NCI-H1417 (cell line): ENCODE measurements at regions not wholly inside any gene's neighbourhood (a gene's known extent, or its start where the extent isn't known, plus 50 kb on each side); places are given as distances from the start of the nearest gene placed in this dataset.

Experiments used
- DNase-seq, 3 experiments: peaks; one replicate each; lab custom pipeline; 2025; lab: John Stamatoyannopoulos, UW

DNA sequence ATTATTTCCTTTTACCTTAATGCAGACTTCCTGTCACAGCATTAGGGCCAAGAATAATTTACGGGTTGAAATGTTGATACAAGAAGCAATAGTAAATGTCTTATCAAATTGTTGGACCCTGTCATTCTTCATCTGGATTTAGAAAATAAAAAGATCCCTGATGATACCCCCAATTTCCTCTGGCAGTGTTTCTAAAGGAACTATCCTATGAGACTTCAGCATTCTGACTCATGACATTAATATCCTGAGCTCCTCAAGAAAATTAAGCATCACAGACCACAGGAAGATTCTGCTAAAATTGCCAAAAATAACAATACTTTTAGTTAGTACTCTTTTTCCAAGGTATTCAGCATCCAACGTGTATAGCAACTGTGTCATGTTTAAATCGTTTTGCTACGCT lies 490.5 kb upstream of the ANKRD30A start:
- no peak for DNase-seq

DNA sequence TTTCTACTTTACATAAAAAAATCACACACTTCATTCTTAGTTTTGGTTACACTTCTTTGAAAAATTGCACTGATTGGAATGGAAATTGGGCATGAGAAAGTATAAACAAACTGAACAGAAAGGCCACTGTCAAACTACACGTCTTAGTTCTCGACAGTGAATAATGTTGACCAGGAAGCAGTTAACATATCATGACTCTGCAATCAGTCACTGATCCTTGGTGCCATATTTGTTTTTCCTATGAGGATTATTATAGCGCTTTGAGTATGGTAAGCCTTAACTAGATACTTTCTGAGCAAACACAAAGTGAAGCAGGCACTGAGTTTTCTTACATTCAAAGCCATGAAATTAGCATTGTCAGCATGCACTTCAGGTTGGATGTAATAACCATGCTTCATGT lies 495.1 kb upstream of the ANKRD30A start:
- no peak for DNase-seq

DNA sequence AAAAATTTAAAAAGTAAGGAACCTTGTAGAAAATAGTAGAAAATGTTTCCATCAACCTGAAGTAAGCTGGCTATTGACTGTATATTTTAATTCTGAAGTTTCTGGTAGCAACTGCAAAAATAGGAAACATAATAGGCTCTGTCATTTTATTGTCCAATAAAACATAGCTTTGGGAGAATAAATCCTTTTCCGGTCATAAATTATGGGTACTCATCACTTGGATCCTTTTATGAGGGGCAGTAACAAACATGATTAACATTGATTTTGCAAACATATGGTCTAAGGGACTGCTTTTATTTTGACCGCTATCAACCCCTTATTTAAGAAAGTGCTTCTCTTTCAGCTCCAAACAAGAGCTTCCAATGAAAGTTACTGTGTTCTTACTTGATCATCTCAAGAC lies 495.9 kb upstream of the ANKRD30A start:
- no peak for DNase-seq

DNA sequence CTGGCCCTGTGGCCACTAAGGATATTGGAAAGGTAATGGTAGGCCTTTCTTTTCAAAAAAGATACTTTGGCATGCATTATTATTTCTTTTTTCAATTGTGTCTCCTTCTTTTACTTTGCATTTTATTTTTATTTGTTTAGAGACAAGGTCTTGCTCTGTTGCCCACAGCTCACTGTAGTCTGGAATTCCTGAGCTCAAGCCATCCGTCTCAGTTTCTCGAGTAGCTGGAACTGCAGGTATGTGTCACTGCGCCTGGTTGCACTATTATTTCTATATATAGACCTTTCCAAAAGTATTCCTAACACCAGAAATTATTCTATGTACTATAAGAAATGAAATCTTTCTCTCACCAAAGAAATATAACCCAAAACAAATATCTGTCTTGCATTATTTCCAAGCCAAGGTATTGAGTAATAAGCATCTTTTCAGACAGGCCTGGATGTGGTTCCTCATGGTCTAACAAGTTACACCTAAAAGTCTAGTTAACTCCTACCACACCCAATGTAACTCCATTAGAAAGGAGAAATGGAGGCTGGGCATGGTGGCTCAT lies 500.8 kb upstream of the ANKRD30A start:
- DNase-seq, result no peak

DNA sequence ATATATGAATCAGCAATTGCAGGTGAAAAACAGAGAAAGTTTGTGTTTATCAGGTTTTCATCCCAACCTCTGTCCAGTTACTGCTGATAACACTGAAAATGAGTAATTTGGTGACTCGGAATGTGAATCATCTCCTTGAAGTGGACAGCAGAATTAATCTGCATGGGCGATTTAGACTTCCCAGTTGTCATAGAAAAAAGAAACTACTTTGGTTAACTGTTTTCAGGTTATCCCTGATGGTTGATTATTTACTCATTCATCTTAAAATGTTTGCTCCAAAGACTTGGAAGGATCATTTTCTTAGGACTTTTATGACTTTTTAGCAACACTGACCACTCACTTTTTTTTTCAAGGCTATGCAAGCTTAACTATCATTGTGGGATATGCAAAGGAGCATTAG lies 504.1 kb upstream of the ANKRD30A start:
- no peak for DNase-seq

DNA sequence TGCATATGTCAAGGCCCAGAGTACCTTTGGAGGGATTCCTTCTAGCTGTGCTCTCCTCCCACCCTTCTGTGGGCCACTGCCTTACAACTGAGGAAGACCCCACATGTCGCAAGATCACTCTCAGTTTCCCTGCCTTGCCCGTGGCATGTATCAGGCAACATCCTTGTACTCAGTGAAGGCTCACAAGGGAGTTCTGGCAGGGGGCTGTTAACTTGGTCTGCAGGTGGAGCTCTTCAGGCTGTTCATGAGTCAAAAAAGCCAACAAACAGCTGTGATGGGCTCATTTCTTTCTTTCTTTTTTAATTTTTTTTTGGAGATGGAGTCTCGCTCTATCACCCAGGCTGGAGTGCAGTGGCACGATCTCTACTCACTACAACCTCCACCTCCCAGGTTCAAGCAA lies 513.0 kb upstream of the ANKRD30A start:
- DNase-seq, result no peak

DNA sequence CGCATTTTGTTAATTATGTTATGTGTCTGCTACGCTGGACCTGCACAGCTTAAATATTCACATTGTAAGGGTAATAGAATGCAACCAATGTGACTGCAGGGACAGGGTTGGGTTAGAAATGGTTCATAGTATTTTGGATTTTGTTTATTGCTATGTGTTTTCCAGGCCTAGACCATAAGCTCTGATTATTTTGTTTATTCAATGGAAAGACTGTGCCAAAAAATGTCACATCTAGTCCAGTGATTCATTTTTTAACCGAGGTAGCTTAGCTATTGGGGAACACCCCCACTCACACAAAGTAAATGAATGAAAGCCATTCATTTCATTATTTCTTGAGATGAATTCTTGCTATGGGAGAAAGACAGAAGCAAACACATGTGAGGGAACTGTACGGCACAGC lies 516.5 kb upstream of the ANKRD30A start:
- DNase-seq, result no peak

DNA sequence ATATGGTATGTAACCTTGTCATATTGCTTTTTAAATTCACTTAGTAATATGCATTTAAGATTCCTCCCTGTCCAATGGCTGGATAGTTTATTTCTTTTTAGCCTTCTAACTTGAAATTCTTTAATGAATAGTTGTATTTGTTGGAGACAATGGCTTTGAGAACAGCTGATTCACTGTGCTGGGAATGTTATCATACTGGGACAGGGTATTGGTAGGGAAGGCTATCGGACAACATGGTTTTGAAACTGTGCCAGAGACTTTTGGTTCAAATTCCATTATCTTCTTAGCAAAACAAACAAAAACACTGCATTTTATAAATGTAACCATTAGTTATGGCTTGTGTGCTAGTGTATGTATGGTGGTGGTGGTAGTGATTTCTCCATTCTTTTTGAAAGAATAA lies 517.1 kb upstream of the ANKRD30A start:
- no peak for DNase-seq

DNA sequence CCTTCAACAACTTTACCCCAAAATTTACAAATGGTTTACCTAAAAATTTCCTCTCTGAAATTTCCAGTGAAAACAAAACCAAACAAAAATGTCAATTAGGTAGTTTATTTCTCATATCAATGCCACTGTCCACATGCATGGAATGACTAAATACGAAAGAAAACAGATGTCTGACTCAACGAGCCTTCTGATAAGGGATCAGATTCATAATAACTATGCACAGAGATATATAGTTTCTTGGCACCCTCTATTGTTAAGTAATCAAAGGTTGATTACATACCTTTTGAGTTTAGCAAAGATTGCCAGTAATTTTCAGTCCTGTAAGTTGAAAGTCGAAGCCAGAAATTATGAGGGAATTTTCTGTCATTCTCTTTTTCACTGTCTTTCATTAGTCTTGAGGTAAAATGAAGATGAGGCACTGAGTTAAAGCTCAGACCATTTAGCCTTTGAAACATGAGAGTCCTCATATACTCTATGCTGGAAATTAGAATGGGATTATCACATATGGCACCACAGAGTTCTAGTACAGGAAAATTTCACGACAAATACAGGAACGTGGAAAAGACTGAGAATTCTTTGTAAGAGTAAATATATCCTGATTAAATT lies 519.1 kb upstream of the ANKRD30A start:
- DNase-seq, result no peak

DNA sequence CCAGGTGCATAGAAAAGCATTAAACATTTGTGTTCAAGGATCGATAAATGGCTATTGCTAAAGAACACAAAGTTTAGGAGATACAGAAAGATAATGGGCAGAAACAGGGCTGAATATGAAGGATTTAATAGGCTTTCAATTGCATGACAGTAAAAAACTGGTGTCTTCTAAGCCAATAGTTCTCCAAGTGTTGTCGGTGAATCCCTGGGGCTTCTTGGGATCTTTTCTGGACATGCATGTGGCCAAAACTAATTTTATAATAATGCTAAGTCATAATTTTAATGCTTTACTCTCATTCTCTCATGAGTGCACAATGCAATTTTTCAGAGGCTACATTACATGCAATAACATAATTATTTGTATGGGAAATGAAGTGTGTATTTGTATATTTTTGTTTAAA lies 521.1 kb upstream of the ANKRD30A start:
- no peak for DNase-seq

DNA sequence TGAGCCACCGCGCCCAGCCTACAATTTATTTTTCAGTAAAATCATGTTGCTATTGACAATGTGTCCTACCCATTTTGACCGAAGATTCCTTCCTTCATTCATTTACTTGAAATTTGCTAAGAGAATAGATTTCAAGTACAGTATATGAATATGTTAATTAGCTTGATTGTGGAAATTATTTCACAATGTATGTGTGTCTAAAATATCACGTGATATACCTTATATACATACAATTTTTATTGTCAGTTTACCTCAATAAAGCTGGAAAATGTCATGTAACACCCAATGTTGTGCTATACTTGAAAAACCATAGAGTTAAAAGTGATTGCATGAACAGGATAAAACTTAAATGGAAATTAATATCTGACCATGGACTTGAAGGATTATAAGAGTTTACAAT lies 521.7 kb upstream of the ANKRD30A start:
- DNase-seq, result no peak

DNA sequence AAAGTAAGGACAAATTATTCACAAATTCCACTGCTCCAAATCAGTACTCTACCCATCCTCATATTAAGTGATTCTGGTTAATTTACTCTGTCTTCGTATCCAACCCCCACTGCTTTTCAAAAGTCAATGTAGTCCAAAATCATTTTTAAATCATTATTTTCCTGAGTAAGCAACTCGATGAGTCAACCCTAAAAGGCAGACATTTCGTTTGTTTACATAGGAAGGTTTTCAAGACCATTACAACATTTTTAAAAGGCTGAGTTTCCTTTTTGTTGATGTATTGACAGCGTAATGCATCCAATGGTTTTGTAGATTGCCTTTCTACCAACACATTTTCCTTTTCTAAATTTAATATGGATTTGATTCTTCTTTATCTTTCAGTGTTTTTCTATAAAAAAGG lies 523.0 kb upstream of the ANKRD30A start:
- DNase-seq, result no peak

DNA sequence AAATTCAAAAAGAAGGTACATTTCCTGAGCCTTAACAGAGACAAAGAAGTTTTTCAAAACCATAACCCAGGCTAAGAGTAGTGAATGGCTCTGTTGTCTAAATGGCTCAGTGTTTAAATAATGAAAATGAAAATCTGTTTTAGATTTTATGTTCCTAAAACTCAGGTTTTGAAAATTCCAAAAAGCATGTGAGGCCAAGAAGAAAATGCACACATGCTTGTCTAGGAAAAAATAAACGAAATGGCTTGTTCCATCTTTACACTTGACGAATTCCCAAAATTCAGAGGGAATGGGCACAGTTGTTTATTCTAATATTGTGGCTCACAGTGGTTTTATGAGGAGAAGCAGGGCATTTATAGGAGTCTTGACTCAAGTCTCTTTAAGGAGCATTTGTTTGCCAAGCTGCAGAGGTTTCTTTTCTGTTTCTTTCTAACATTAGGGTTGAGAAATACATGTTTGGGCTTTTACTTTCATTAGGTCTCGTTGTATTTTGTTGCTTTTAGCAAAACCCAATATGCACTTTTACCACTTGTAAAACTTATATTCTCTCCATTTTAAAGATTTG lies 527.6 kb upstream of the ANKRD30A start:
- DNase-seq, result no peak

DNA sequence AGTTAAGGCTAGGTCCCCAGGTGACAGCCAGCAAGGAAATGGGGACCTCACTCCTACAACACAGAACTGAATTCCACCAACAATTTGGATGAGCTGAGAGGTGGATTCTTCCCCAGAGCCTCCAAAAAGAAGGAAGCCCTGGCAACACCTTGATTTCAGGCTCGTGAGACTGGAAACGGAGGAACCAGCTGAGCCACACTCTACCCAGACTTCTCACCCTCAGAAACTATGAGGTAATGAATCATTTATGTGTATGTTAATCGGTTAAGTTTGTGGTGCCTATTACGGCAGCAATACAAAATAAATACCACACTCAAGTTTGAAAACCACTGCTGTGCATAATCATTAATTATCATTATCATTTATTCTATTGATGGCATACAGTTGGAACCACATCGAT lies 532.4 kb upstream of the ANKRD30A start:
- DNase-seq, result no peak

DNA sequence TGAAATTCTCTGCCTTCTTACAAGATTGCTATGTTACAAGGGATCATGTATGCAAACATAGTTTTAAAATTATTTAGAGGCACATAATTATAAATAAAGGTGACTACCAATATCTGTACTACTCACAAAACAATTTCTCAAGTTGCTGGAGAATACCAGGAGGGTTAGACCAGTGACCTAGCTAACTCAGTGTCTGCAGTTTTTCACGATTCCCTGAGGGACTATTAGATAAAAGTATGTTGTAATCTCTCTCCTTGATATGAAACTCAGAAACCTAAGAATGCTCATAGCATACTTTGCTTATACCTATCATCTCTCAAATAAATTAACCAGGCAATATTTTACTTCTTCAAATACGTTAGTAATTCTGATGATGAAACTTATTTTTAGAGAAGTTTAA lies 534.0 kb upstream of the ANKRD30A start:
- DNase-seq, result no peak

DNA sequence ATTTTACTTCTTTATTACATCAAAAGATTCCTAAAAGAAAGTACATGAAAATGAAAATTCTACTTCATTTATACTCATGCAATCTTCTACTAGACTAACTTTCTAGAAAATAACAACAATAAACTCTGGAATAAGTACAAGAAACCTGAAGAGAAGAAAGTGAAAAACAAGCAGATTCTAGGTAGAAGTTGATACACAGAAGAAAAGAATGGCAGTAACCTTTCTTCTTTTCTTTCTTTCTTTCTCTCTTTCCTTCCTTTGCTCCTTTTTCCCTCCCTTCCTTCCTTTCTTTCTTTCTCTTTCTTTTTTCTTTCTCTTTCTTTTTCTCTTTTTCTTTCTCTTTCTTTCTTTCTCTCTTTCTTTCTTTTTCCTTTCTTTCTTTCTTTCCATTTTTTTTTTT lies 541.7 kb upstream of the ANKRD30A start:
- no peak for DNase-seq

DNA sequence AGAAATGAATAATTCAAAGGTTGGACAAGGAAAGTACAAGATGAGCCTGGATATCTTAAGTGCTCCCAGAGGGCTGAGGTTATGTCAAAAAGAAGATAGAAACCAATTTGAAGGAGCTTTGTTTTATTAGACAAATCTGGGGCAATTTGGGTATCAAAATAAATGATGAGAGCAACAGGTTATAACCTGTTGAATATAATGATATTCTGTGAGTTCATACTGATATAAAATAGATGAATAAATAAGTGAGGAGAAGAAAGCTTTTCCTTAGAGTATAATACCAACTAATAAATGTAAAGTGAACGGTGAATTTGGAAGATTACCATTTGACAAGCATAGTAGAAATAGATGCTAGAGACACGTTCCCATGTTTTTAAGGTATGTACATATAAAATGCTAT lies 544.2 kb upstream of the ANKRD30A start:
- no peak for DNase-seq

DNA sequence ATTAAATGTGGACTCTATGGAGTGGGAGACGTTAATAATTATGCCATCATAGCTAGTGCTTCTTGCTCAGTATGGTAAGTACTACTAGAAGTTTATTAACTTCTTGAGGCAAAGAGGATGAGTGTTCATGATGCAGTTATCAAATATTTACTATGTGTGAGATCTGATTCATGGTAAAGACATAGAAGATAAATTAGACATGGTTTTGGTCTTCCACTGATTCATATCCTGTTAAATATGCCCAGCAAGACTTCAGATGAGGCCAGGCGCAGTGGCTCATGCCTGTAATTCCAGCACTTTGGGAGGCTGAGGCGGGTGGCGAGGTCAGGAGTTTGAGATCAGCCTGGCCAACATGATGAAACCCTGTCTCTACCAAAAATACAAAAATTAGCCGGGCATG lies 547.1 kb upstream of the ANKRD30A start:
- no peak for DNase-seq

DNA sequence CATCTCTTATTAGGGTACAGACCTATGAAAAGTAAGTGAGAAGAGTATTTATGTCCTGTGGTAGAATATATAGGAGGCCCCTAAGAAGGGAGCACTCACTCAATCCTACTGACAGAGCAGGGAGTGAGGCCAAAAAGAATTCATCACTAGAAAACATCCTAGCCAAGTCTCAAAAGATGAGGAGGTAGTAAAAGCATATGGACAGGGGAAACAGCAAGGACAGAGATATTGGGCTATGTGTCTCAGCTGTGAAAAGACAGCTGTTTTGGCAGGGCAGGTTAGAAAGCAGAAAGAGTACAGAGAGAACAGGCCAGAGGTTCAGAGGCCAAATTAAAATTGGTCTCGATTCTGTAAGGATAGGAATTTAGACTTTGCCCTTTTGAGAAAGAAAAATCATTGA lies 548.3 kb upstream of the ANKRD30A start:
- no peak for DNase-seq

DNA sequence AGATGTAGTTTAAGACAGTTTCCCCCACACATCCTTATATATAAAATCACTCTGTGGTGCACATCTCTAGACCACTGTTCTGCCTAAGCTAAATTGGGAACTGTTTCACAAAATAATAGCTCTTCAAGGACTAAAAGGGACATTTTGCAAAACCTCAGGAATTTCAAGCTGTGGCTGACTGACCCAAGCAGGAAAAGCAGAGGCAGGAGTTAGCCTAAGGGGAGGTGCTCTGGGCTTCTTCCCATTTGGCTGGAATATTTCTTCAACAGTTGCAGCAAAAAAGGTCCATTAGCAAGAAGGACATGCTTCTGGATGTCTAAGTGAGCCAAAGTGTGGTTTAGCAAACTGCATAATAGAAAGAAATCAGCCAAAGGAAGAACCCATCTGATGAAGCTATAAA lies 551.2 kb upstream of the ANKRD30A start:
- DNase-seq, result no peak

DNA sequence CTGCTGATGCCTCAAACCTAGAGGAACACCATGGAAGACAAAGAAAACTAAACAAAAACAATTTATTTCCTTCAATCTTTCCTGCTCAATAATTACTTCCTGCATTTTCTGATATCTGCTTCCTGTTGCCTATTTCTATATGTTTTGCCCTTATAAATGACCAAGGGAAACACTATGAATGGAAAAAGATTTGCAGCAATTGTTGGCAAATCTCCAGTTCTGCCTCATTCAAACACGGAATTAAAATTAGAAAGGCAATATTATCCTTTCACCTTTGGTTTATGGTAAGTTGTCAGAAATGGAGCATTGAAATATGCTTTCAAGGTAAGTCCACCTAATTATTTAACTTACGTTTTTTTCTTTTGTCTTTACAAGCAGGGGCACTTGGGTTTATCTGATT lies 552.2 kb upstream of the ANKRD30A start:
- no peak for DNase-seq

DNA sequence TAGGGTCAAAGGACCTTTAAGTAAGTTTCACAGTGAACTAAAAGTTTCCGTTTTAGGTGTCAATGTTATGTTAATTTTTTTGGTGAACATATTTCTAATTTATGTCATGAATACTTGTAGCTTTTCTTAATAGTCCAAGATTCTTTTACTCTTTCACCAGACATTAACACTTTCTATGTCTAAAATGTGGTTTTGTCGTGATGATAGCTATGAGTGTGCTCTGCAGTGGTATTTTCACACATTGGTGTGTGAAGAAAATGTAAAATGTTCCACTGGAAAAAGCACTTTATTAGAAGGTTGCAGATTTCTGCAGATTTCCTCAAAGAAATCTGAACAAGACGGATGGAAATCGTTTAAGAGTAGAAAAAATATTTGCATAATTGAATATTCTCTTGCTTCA lies 561.0 kb upstream of the ANKRD30A start:
- DNase-seq, result no peak

DNA sequence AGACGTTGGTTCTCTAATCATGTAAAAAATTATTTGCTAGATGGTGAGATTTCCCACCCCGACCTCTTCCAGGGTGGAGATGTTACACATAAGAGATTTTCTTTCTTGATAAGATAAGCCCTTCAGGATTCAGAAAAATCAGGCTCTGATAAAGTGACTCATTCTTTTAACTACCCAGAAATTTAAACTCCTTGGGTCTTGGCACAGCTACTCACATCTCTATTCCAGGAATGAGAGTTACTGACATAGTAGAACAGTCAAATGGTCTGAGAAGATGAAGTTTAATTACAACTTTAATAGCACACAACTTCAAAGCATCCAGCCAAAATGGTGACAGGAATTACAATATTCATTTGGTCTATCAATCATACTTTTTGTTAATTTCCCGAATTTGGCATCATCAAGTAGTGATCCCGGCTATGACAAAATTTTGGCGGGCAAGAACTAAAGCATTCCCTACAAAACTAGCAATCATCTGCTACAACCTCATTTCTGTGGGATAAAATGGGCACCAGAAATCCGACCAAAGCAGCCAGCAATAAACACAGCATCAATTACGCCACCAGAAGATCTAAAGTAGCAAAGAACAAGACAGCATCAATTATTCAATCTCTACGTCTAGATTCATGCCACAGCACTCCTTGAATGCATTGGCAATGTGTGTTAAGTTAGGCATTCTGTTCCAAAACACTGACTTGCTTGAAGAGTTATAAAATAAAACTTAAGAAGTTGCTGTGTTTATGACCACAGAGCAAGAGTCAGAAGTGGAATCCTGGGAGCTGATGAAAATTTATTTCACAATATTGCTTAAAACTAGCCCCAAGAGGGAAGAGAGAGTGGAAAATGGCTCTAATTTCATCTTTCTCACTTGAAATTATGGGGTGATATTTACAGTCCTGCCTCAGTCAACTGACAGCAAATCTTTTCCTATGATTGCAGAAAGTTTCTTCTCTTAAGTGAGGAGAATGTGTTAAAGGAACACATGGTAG lies 565.7 kb upstream of the ANKRD30A start:
- DNase-seq, result no peak
